ENCODE measurements at regions not wholly inside any gene's neighbourhood (a gene's known extent, or its start where the extent isn't known, plus 50 kb on each side); places are given as distances from the start of the nearest gene placed in this dataset.

DNA sequence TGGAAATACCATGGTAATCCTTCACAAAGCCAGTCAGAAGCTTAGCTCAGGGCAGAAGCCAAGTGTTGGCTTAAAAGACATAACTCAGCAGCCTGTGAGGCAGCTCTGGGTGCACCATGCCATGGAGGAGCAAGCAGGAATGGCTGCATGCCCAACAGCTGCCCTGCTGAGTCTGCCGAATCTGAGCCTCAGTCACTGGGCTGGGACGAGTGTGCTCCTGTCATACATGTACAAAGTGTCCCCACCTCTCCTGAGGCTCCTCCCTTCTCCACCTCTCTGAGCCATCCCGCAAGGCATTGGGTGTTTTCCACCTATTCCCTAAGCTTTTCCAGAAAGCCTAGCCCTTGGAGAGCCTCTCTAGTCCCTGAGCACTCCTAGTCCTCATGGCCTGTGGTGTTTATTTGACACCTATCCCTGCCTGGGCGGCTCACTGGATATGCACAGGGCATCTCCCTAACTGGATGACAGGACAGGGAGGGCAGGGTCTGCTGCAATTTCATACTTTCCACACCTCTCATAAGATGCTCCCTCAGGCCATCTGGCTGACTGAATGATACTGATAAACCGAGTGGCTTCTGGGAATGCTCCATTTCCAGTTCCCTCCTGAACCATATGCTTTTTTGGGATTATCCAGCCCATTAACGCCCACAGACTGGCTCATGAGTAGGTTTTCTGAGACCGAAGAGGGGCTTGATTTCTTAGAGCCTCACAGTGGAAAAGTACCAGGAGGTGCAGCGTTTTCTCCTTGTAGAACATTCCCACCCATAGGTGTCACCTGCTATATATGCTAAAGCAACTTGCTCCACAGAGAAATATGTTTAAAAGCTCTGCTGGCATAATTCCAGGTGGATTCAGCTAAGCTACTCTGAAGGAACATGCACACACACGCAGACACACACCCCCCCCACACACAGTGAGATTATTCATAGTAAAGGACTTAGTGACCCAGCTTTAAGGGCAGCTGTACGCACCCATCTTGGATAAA lies 199.3 kb downstream of the SNX10 start:
- TF ChIP-seq, protein P1, sequence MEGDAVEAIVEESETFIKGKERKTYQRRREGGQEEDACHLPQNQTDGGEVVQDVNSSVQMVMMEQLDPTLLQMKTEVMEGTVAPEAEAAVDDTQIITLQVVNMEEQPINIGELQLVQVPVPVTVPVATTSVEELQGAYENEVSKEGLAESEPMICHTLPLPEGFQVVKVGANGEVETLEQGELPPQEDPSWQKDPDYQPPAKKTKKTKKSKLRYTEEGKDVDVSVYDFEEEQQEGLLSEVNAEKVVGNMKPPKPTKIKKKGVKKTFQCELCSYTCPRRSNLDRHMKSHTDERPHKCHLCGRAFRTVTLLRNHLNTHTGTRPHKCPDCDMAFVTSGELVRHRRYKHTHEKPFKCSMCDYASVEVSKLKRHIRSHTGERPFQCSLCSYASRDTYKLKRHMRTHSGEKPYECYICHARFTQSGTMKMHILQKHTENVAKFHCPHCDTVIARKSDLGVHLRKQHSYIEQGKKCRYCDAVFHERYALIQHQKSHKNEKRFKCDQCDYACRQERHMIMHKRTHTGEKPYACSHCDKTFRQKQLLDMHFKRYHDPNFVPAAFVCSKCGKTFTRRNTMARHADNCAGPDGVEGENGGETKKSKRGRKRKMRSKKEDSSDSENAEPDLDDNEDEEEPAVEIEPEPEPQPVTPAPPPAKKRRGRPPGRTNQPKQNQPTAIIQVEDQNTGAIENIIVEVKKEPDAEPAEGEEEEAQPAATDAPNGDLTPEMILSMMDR (conservative IDR thresholded peaks at IDR 0.05 in 1 of 2, IDR thresholded peaks at IDR 0.05 in 1 of 2; ENCODE audit: low read depth in 1 of 2, low read length in 2 of 2) = no peak
- TF ChIP-seq EZH2 (IDR thresholded peaks at IDR 0.05; ENCODE audit: low read length, missing control alignments) = no peak
